Trophoblast cell (in vitro differentiated cells and primary cell): ENCODE measurements at regions not wholly inside any gene's neighbourhood (a gene's known extent, or its start where the extent isn't known, plus 50 kb on each side); places are given as distances from the start of the nearest gene placed in this dataset.

Experiments used
- DNase-seq, 2 donors: peaks; one replicate each; pipeline ENCODE4 v3.0.0-alpha.2; 2016
- H2AFZ ChIP-seq: 2 replicates; pipeline ENCODE4 v1.6.1; 2013; ENCODE audit warnings: low read length, moderate library complexity, mild to moderate bottlenecking; ENCODE audit not compliant: insufficient read depth, poor library complexity
- H2AK5ac ChIP-seq: 2 replicates; pipeline ENCODE4 v1.6.1; 2013; ENCODE audit warnings: mild to moderate bottlenecking, low read length
- H2BK120ac ChIP-seq: 2 replicates; pipeline ENCODE4 v1.6.1; 2013; ENCODE audit warnings: low read length, mild to moderate bottlenecking, moderate library complexity; ENCODE audit not compliant: insufficient read depth, poor library complexity
- H2BK12ac ChIP-seq: 2 replicates; pipeline ENCODE4 v1.6.1; 2013; ENCODE audit warnings: mild to moderate bottlenecking, low read length, moderate library complexity
- H2BK5ac ChIP-seq: 2 replicates; pipeline ENCODE4 v1.6.1; 2013; ENCODE audit warnings: low read length, low read depth, moderate library complexity, mild to moderate bottlenecking; ENCODE audit not compliant: poor library complexity
- H3K14ac ChIP-seq: 2 replicates; pipeline ENCODE4 v1.6.1; 2013; ENCODE audit warnings: mild to moderate bottlenecking, low read length
- H3K18ac ChIP-seq: 2 replicates; pipeline ENCODE4 v1.6.1; 2013; ENCODE audit warnings: mild to moderate bottlenecking, low read length
- H3K23ac ChIP-seq: 2 replicates; pipeline ENCODE4 v1.6.1; 2013; ENCODE audit warnings: low read length
- H3K27ac ChIP-seq: 2 replicates; pipeline ENCODE4 v1.5.1; 2013; ENCODE audit warnings: low read depth, mild to moderate bottlenecking, inconsistent platforms, low read length, moderate library complexity
- H3K27me3 ChIP-seq: 2 replicates; pipeline ENCODE4 v1.6.1; 2013; ENCODE audit warnings: inconsistent platforms, mild to moderate bottlenecking, low read length, moderate library complexity; ENCODE audit not compliant: insufficient read depth
- H3K36me3 ChIP-seq, 2 experiments: 1 replicate in 1 of 2; 2 replicates in 1 of 2; pipeline ENCODE4 v1.6.1; 2013; ENCODE audit warnings: low read length in 2 of 2, mild to moderate bottlenecking in 2 of 2, moderate library complexity in 1 of 2; ENCODE audit not compliant: insufficient read depth in 2 of 2, control insufficient read depth in 1 of 2
- H3K4ac ChIP-seq: 2 replicates; pipeline ENCODE4 v1.6.1; 2013; ENCODE audit warnings: low read depth, mild to moderate bottlenecking, low read length, moderate library complexity
- H3K4me1 ChIP-seq, 2 experiments: 1 replicate in 1 of 2; 2 replicates in 1 of 2; pipeline ENCODE4 v1.6.1; 2013; ENCODE audit warnings: low read length in 2 of 2, mild to moderate bottlenecking in 2 of 2, moderate library complexity in 1 of 2; ENCODE audit not compliant: insufficient read depth in 2 of 2, control insufficient read depth in 1 of 2
- H3K4me2 ChIP-seq: 2 replicates; pipeline ENCODE4 v1.6.1; 2013; ENCODE audit warnings: inconsistent platforms, mild to moderate bottlenecking, low read length, moderate library complexity
- H3K4me3 ChIP-seq: 2 replicates; pipeline ENCODE4 v1.5.1; 2013; ENCODE audit warnings: mild to moderate bottlenecking, low read depth, low read length, inconsistent platforms
- H3K79me1 ChIP-seq: one replicate; pipeline ENCODE4 v1.6.1; 2013; ENCODE audit warnings: low read length
- H3K79me2 ChIP-seq: 2 replicates; pipeline ENCODE4 v1.6.1; 2013; ENCODE audit warnings: low read length, mild to moderate bottlenecking; ENCODE audit not compliant: control insufficient read depth, insufficient read depth, poor library complexity
- H3K9ac ChIP-seq: 2 replicates; pipeline ENCODE4 v1.6.1; 2013; ENCODE audit warnings: mild to moderate bottlenecking, low read length
- H3K9me3 ChIP-seq: 2 replicates; pipeline ENCODE4 v1.6.1; 2013; ENCODE audit warnings: low read depth, mild to moderate bottlenecking, control low read depth, inconsistent platforms, low read length; ENCODE audit not compliant: insufficient read depth
- H4K12ac ChIP-seq: 2 replicates; pipeline ENCODE4 v1.6.1; 2013; ENCODE audit warnings: low read depth, mild to moderate bottlenecking, low read length, moderate library complexity
- H4K8ac ChIP-seq: 2 replicates; pipeline ENCODE4 v1.6.1; 2013; ENCODE audit warnings: low read depth, mild to moderate bottlenecking, low read length, moderate library complexity
- H4K91ac ChIP-seq: one replicate; pipeline ENCODE4 v1.6.1; 2013; ENCODE audit warnings: low read depth, mild to moderate bottlenecking, low read length, moderate library complexity
- WGBS: extraction: QIAGEN DNeasy Blood & Tissue Kit; methylation state at CpG from one replicate; pipeline ENCODE4 v1.1.7; 2013; ENCODE audit warnings: missing lambda C conversion rate; ENCODE audit not compliant: insufficient read length, insufficient coverage; ENCODE audit errors: extremely low coverage; 5-methylcytosine and 5-hydroxymethylcytosine counted together

- Histone ChIP-seq H2AK5ac (no peak overlapping the region), H3K9me3 (no peaks in the 10 kb centered on the region), H2BK5ac (no peak overlapping the region), H3K4me2 (no peak overlapping the region), H3K79me2 (no peaks in the 10 kb centered on the region), H2AFZ (no peak overlapping the region), H3K4me3 (no peak overlapping the region), H2BK12ac (no peak overlapping the region), H3K4ac (no peak overlapping the region), H3K36me3 (no peaks in the 10 kb centered on the region), H3K4me1 (no peaks in the 10 kb centered on the region), H4K12ac (no peak overlapping the region), H3K79me1 (no peaks in the 10 kb centered on the region), H3K27me3 (no peaks in the 10 kb centered on the region), H3K27ac (no peak overlapping the region), H2BK120ac (no peak overlapping the region), H3K9ac (no peak overlapping the region), H4K8ac (no peak overlapping the region), H4K91ac (no peak overlapping the region), H3K18ac (no peak overlapping the region), H3K14ac (no peak overlapping the region), H3K23ac (no peak overlapping the region)
- WGBS, result no CpG with 5 or more reads among the region's 2 CpGs
- no peak for DNase-seq
Observed at GRCh38 chr7:41306486-41306885, 396.4 kb downstream of the INHBA start.

- Histone ChIP-seq H3K27ac (no peak overlapping the region), H4K8ac (no peak overlapping the region), H3K79me2 (no peaks in the 10 kb centered on the region), H3K4me3 (no peak overlapping the region), H3K23ac (no peak overlapping the region), H2BK120ac (no peak overlapping the region), H3K14ac (no peak overlapping the region), H2AK5ac (no peak overlapping the region), H2BK12ac (no peak overlapping the region), H2BK5ac (no peak overlapping the region), H3K36me3 (no peaks in the 10 kb centered on the region), H2AFZ (no peak overlapping the region), H3K9ac (no peak overlapping the region), H3K4ac (no peak overlapping the region), H3K79me1 (no peaks in the 10 kb centered on the region), H3K4me2 (no peak overlapping the region), H3K4me1 (no peaks in the 10 kb centered on the region), H4K91ac (no peak overlapping the region), H4K12ac (no peak overlapping the region), H3K9me3 (no peaks in the 10 kb centered on the region), H3K27me3 (no peaks in the 10 kb centered on the region), H3K18ac (no peak overlapping the region)
- WGBS, result no CpG with 5 or more reads among the region's 1 CpG
- DNase-seq, result no peak
Observed at GRCh38 chr7:41305001-41305400, 397.9 kb downstream of the INHBA start.

- no peak overlapping the region for H2BK12ac ChIP-seq
- H3K4me2 ChIP-seq, result no peak overlapping the region
- H3K36me3 ChIP-seq, result no peaks in the 10 kb centered on the region
- no peak overlapping the region for H2BK120ac ChIP-seq
- H3K79me1 ChIP-seq, result no peaks in the 10 kb centered on the region
- H2BK5ac ChIP-seq, result no peak overlapping the region
- no peaks in the 10 kb centered on the region for H3K27me3 ChIP-seq
- H3K4ac ChIP-seq, result no peak overlapping the region
- H4K12ac ChIP-seq, result no peak overlapping the region
- H3K18ac ChIP-seq, result no peak overlapping the region
- no peak overlapping the region for H2AFZ ChIP-seq
- no peaks in the 10 kb centered on the region for H3K9me3 ChIP-seq
- H3K14ac ChIP-seq, result no peak overlapping the region
- no peaks in the 10 kb centered on the region for H3K79me2 ChIP-seq
- no peak overlapping the region for H3K4me3 ChIP-seq
- H4K8ac ChIP-seq, result no peak overlapping the region
- no peak overlapping the region for H3K27ac ChIP-seq
- H2AK5ac ChIP-seq, result no peak overlapping the region
- H3K9ac ChIP-seq, result no peak overlapping the region
- DNase-seq, result no peak
- no CpG with 5 or more reads among the region's 4 CpGs for WGBS
- H3K4me1 ChIP-seq, result no peaks in the 10 kb centered on the region
- no peak overlapping the region for H3K23ac ChIP-seq
- H4K91ac ChIP-seq, result no peak overlapping the region
Observed at GRCh38 chr7:41303709-41304108, 399.2 kb downstream of the INHBA start.

- no peak overlapping the region for H3K23ac ChIP-seq
- no peak overlapping the region for H3K27ac ChIP-seq
- H3K9ac ChIP-seq, result no peak overlapping the region
- peaks cover 0 to 2% of the 10 kb centered on the region in 2 experiments for H3K4me1 ChIP-seq
- no peaks in the 10 kb centered on the region for H3K79me1 ChIP-seq
- no peak overlapping the region for H4K91ac ChIP-seq
- H4K12ac ChIP-seq, result no peak overlapping the region
- H3K4ac ChIP-seq, result no peak overlapping the region
- no peak overlapping the region for H3K4me3 ChIP-seq
- no peak overlapping the region for H2BK12ac ChIP-seq
- no peak overlapping the region for H2BK5ac ChIP-seq
- no peak for DNase-seq
- no peak overlapping the region for H2BK120ac ChIP-seq
- no peak overlapping the region for H3K18ac ChIP-seq
- H3K4me2 ChIP-seq, result no peak overlapping the region
- no peak overlapping the region for H3K14ac ChIP-seq
- no peaks in the 10 kb centered on the region for H3K36me3 ChIP-seq
- no peak overlapping the region for H2AK5ac ChIP-seq
- H2AFZ ChIP-seq, result no peak overlapping the region
- no peaks in the 10 kb centered on the region for H3K79me2 ChIP-seq
- no peaks in the 10 kb centered on the region for H3K9me3 ChIP-seq
- H4K8ac ChIP-seq, result no peak overlapping the region
- H3K27me3 ChIP-seq, result no peaks in the 10 kb centered on the region
- no CpG with 5 or more reads among the region's 2 CpGs for WGBS
Observed at GRCh38 chr7:41298409-41298808, 404.5 kb downstream of the INHBA start.
